Limb (tissue), 2 donors: ENCODE measurements at regions not wholly inside any gene's neighbourhood (a gene's known extent, or its start where the extent isn't known, plus 50 kb on each side); places are given as distances from the start of the nearest gene placed in this dataset.

Experiments
- DNase-seq, 2 donors: peaks; one replicate each; pipeline ENCODE4 v3.0.0-alpha.2; 2016; ENCODE audit errors: extremely low spot score in 2 of 2

DNA sequence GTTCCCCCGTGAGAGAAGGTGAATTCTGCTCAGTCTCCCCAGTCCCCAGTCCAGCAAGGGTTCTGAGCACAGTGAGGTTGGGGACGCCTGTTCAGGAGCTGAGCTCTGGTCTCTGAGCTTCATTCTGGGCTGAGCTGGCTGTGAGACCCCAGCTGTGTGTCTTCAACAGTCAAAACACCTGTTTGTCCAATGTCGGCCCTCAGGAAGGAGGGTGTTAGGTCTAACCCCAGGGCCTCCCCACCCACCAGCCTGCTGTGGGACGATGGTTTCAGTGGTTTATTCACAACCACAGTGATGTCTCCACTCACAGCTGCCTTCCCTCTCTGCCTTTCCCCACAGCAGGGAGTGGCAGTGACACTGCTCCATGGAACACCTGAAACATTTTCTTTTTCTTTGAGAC lies 1282.9 kb downstream of the TBC1D22A start:
- DNase-seq = no peak

- DNase-seq = no peak
These were observed 1282.1 kb downstream of the TBC1D22A start for GRCh38 chr22:48044487-48045060.

DNA sequence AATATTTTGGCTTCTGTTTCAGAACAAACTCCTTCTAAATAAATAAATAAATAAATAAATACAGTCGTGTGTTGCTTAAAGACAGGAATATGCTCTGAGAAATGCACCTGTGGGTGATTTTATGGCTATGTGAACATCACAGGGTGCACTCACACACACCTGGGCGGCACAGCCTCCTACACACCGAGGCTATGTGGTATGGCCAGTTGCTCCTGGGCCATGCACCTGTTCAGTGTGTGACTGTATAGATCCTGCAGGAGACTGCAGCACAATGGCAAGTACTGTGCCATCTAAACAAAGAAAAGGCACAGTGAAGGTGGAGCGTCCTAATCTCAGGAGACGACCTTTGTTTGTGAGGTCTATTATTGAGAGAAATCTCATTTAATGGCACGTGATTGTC lies 1281.1 kb downstream of the TBC1D22A start:
- no peak for DNase-seq

DNA sequence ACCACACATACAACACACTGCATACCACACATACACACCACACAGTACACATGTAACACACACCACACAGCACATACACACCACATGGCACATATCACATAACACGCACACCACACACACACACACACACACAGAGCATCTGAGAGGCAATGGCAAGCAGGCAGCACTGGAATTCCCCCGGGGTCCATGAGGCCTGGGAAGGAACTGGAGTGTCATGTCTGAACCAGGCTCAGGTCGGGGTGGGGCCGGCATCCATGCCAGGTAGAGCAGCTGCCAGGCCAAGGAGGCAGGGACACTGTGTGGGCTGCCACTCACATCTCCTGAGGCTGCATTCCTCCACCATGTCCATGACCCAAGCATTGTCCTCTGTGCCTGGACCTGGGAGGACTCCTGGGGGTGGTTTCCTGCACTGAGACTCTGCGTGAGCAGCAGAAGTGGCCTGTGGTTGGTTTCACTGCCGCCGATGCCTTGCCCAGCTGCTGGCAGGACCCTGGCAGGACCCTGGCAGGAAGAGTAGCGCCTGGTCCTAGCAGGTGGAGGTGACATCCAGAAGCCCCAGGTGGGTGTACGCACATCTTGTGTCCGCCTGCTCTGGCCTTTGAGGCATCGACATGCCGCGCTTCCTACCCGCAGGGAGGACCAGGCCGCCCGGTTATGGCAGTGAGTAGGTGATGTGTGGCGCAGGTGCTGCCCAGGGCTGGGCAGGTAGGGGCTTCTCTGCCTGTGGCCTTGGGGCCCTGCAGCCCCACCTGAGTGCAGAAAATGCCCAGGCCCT lies 1280.4 kb downstream of the TBC1D22A start:
- DNase-seq = no peak

DNA sequence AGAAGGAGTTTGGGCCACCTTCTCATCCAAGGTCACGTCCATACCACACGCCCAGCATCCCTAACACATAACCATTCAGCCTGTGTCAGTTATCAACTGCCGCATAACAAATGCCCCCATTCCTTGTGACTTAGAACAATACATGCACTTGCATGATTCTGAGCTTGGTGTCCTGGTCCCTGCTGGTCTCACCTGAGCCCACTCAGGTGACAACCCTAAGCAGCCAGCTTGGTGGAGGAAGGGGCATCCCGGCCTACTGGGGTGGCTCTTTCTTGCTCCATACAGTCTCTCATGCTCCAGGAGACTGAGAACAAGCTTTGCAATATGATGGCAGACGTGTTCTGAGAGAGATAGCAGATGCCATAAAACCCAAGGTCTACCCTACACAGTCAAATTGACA lies 1276.9 kb downstream of the TBC1D22A start:
- no peak for DNase-seq

GRCh38 chr22:48037618-48038017 lies 1275.2 kb downstream of the TBC1D22A start:
- no peak for DNase-seq

- no peak for DNase-seq
These were observed 1273.4 kb downstream of the TBC1D22A start for GRCh38 chr22:48035897-48036296.

DNA sequence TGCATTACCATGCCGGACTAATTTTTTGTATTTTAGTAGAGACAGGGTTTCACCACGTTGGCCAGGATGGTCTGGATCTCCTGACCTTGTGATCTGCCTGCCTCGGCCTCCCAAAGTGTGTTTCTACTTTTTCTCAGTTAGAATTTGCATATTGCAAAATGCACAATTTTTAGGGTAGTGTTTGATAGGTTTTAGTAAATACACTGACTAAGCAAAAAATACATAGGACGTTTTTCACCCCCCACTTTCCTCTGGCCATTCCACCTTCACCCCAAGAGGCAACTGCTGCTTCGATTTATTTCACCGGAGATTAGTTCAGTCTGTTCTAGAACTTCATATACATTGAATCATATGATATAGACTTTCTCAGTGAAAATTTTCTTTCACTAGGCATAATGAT lies 1269.1 kb downstream of the TBC1D22A start:
- no peak for DNase-seq

- DNase-seq = no peak
These were observed 1262.6 kb downstream of the TBC1D22A start for GRCh38 chr22:48025096-48025495.

DNA sequence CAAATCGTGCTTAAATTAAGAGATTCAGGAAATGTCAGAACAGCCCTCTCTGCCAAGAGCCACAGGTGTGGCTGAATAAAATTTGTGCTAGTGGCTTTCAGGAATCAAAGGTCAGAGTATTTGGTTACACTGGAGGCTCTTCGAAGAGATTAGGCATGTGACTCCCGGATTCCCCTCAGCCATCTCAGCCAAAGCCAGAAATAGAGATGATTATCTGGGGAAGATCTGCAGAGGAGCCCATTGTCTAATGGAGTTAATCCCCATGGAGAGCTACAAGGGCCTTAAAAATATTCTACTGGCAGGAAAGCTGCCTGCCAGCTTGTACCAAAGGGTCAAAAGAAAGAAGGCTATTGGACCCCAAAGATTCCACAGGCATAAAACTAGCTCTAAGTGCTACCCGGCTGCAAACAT lies 1259.5 kb downstream of the TBC1D22A start:
- DNase-seq = no peak

- DNase-seq = no peak
These were observed 1255.9 kb downstream of the TBC1D22A start for GRCh38 chr22:48018346-48018745.

- no peak for DNase-seq
These were observed 1253.3 kb downstream of the TBC1D22A start for GRCh38 chr22:48015701-48016100.

DNA sequence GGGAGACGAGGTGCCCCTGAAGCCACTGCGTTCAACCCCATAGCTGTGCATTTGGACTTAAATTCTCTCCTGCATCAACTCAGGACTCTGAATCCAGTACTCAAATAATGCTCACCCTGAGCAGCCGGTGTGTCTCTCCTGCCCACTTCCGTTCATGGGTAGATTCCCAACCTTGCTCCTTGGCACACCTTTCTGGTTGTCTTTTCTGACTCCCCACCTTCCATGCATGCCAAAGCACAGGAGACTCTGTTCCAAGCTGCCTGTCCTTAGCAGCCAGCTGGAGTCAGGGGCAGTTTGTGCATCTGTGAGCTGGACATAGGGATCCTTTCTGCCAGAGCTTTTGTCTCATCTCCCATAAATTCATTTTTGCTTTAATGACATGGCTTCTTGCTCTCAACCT lies 1242.5 kb downstream of the TBC1D22A start:
- no peak for DNase-seq

DNA sequence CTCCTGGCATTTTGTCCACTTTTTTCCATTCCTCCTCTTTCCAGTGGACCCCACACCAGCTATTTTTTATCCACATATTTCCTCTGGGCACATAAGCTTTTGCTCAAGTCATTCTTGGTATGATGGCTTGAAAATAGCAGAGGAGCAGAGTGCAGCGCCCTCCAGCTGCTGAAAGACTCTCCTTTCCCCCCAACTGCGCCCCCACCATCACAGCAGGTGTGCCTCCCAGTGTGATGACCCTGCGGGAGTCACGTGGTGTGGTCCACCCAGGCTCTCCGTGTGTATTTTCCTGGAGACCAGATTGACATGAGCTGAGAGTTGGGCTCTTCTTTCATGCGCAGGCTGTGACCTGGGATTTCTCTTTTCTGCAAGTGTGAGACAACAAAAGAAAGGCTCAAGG lies 1241.6 kb downstream of the TBC1D22A start:
- DNase-seq = no peak

DNA sequence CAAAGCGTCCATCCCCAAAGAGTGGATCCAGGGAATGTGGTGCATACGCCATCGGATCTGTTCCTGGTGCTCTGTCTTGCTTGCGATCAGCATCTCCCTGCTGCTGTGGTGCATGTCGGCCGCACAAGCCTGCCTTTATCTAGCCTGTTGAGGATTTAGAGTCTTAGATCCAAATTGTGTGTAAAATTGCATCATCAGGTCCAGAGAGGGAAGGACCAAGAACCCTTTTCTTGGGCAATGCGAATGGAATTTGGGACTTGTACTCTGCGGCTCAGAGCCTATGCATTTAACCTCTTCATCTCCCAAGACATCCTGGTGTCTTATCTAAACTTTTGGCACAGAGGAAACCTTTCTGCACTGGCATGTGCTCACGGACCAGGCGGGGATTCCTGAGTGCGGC lies 1238.7 kb downstream of the TBC1D22A start:
- DNase-seq = no peak

DNA sequence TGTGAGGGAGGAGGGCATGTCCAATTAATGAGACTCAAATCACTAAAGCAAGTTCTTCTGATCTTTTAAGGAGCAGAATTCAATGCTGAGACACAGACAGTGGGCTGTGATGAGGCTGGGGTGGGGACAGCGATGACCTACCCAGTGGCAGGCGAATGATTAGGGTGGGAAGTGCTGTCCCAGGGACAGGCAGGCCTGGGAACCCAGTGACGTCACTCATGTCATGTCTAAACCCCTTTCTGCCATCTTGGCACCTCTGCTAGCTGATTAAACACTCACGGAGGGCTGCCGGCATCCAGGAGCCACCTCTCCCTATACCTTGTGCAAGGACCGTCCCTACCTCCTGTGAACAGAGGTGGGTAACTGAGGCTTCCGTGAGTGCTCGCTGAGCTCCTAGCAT lies 1235.2 kb downstream of the TBC1D22A start:
- no peak for DNase-seq

DNA sequence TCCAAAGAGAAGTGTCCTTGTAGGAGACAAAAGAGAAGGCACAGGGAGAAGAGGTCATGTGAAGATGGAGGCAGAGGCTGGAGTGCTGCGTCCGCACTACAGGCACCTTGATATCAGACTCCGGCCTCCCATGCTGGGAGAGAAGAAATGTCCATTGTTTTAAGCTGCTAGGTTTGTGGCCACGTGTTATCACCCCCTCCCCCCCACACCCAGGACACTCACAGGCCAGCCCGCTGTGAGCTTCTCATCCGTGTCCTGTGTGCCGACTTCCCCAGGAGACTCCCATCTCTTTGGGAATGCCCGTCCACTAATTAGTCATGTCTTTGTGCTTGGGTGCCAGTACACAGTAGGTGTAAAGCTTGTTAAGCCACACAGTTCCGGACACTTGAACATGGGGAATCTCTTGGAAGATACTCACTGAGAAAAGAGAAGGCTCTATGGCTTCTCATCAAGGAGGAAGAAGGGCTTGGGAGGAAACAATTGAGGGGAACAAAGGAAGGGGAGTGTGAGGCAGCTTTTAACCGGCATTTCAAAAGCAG lies 1234.7 kb downstream of the TBC1D22A start:
- no peak for DNase-seq

- no peak for DNase-seq
These were observed 1234.0 kb downstream of the TBC1D22A start for GRCh38 chr22:47996446-47996857.

GRCh38 chr22:47995718-47996117 lies 1233.3 kb downstream of the TBC1D22A start:
- DNase-seq = no peak

GRCh38 chr22:47995264-47995627 lies 1232.8 kb downstream of the TBC1D22A start:
- no peak for DNase-seq

GRCh38 chr22:47994601-47995263 lies 1232.3 kb downstream of the TBC1D22A start:
- DNase-seq = no peak

DNA sequence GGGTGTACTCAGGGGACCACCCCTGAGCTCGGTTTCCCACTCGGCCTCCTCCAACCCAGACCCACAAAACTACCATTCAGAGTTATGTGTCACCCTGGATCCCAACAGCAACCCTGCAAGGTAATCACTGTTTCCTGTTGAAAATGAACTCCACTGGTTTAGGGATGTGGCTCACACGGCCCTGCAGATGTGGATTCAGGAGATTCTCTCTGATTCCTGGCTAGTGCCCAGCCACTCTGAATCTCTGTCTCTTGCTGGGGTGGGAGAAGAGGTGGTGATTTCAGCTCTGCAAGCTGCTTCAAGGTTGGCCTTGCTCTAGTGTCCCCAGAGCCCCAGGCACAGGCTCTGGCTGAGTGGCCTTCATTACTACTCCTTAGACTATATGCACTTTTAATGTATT lies 1231.6 kb downstream of the TBC1D22A start:
- no peak for DNase-seq

DNA sequence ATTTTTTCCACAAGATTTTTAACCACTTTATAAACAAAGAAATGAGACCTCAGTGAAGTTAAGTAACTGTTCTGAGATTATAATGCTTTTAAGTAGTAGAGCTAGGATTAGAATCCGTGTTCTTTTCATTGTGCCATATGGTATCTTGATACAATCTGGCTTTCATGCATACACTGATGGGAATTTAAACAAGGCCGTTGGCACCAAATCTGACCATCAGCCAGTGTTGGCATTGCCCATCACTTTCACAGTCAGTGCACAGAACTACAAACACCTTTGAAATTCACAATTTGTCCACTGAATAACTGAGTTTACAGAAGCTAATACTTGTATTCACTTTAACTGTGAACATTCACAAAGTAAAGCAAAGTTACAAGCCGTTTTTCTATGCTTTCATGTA lies 1228.0 kb downstream of the TBC1D22A start:
- no peak for DNase-seq
